ENCODE measurements at regions not wholly inside any gene's neighbourhood (a gene's known extent, or its start where the extent isn't known, plus 50 kb on each side); places are given as distances from the start of the nearest gene placed in this dataset.

- TF ChIP-seq CTCF (IDR thresholded peaks at IDR 0.05): no peak
- TF ChIP-seq MXI1 (IDR thresholded peaks at IDR 0.05; ENCODE audit: low read depth, low read length): no peak
- TF ChIP-seq SMC3 (IDR thresholded peaks at IDR 0.05; ENCODE audit: low read depth, low read length): no peak
- no peak for TF ChIP-seq RCOR1 (IDR thresholded peaks at IDR 0.05; ENCODE audit: low read length)
- TF ChIP-seq JUND (IDR thresholded peaks at IDR 0.05): no peak
- no peak for TF ChIP-seq FOSL2 (IDR thresholded peaks at IDR 0.05; ENCODE audit: borderline replicate concordance, low read depth)
- TF ChIP-seq RFX5 (IDR thresholded peaks at IDR 0.05; ENCODE audit: low read length): no peak
- no peak for TF ChIP-seq RXRA (IDR thresholded peaks at IDR 0.05; ENCODE audit: borderline replicate concordance, low read depth)
- TF ChIP-seq FOXJ3 (CRISPR knock-in tag; IDR thresholded peaks at IDR 0.05): no peak
Observed at GRCh38 chr3:180264479-180264878, 227.7 kb upstream of the PEX5L start (continued).

- peak; percentile 23; the same call in 1 of the 2 replicates for TF ChIP-seq TEAD4 (IDR thresholded peaks at IDR 0.05; ENCODE audit: borderline replicate concordance, insufficient read depth)
- TF ChIP-seq FOSL2 (IDR thresholded peaks at IDR 0.05; ENCODE audit: borderline replicate concordance, low read depth): peak; percentile 45; the same call in 1 of the 2 replicates
- TF ChIP-seq REST (IDR thresholded peaks at IDR 0.05; ENCODE audit: low read depth, low read length): no peak
- TF ChIP-seq YY1 (IDR thresholded peaks at IDR 0.05; ENCODE audit: low read depth): no peak
- TF ChIP-seq NFIC (IDR thresholded peaks at IDR 0.05; ENCODE audit: borderline replicate concordance): peak; percentile 59
- peak in 1 of 2 experiments; percentile 14; a peak in 1 of 4 replicates for TF ChIP-seq EP300 (IDR thresholded peaks at IDR 0.05; ENCODE audit: borderline replicate concordance in 1 of 2, low read depth in 1 of 2, low read length in 1 of 2)
- peak; percentile 66 for TF ChIP-seq TCF12 (IDR thresholded peaks at IDR 0.05)
- TF ChIP-seq MAX (IDR thresholded peaks at IDR 0.05; ENCODE audit: low read depth): no peak
- TF ChIP-seq ELF1 (IDR thresholded peaks at IDR 0.05): no peak
- TF ChIP-seq ZBTB33 (IDR thresholded peaks at IDR 0.05; ENCODE audit: borderline replicate concordance, low read depth): no peak
- no peak for TF ChIP-seq RXRA (IDR thresholded peaks at IDR 0.05; ENCODE audit: borderline replicate concordance, low read depth)
- TF ChIP-seq JUND (IDR thresholded peaks at IDR 0.05): 0 out of 2 replicates have a peak, but pooled peaks have one; percentile 21
- TF ChIP-seq SMC3 (IDR thresholded peaks at IDR 0.05; ENCODE audit: low read depth, low read length): no peak
- H2AFZ ChIP-seq (ENCODE audit: low read depth): peak overlapping the region; percentile 69; the same call in 1 of the 2 replicates
- no peaks in the 10 kb centered on the region for H3K9me3 ChIP-seq
- CTCF ChIA-PET: no interaction called here
- POLR2A ChIA-PET: no interaction called here
- H3K36me3 ChIP-seq (replicated peaks in 1 of 2; ENCODE audit: control insufficient read depth in 1 of 2, insufficient read depth in 2 of 2, low read length in 1 of 2): no peaks in the 10 kb centered on the region
- no peak overlapping the region for H3K9ac ChIP-seq
- no peaks in the 10 kb centered on the region for H3K27me3 ChIP-seq (ENCODE audit: insufficient read depth)
- no peak for DNase-seq
- H3K4me3 ChIP-seq (ENCODE audit: low read depth in 2 of 2, low read length in 1 of 2): peak overlapping the region in 1 of 2 experiments; percentile 38; a peak in 1 of 4 replicates
- no peaks in the 10 kb centered on the region for H3K9me2 ChIP-seq
- H3K79me2 ChIP-seq (ENCODE audit: insufficient read depth): no peaks in the 10 kb centered on the region
- H3F3A ChIP-seq (replicated peaks; ENCODE audit: insufficient read depth): peaks cover 8% of the 10 kb centered on the region
- peak overlapping the region; percentile 56; the same call in 1 of the 2 replicates for H3K4me2 ChIP-seq
- peak overlapping the region in 1 of 2 experiments; percentile 57; a peak in 2 of 4 replicates for H3K27ac ChIP-seq (ENCODE audit: low read depth in 2 of 2, low read length in 1 of 2)
- H4K20me1 ChIP-seq (ENCODE audit: insufficient read depth): no peaks in the 10 kb centered on the region
- H3K4me1 ChIP-seq (ENCODE audit: control insufficient read depth in 1 of 2, insufficient read depth in 2 of 2, low read depth in 1 of 2, low read length in 1 of 2): no peaks in the 10 kb centered on the region; a peak in 1 of 4 replicates
Observed at GRCh38 chr3:180265551-180265950, 228.8 kb upstream of the PEX5L start.

Measured in SK-N-SH (cell line).